ENCODE measurements at regions not wholly inside any gene's neighbourhood (a gene's known extent, or its start where the extent isn't known, plus 50 kb on each side); places are given as distances from the start of the nearest gene placed in this dataset.

- in situ Hi-C loops (cut with HindIII; ENCODE audit: low pct_unique_long_range_greater_than_20kb, low sequenced_read_pairs), result no loop called here
These were observed 117.2 kb downstream of the SLC25A24 start for GRCh38 chr1:108082738-108083562.

DNA sequence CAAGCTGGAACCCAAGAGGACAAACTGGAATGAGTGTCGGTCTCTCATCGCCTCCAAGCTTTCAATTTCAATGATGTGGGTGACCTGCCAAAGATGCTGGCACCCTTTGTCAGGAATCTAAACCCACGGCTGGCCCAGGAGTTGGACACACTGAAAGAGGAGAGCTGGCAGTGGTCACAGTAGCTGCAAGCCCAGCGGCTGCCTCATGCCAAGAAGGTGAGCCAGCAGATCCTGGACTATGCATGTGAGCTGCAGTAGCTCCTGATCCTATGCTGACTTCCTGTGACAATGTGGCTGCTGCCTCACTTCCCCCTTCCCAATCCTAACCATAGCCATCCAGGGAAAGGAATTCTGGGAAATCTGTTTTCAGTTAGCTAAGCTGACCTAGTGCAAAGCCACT is 117.0 kb upstream of the VAV3 start:
- DNase-seq (ENCODE audit: low read depth), result no peak
- in situ Hi-C loops (cut with HindIII; ENCODE audit: low pct_unique_long_range_greater_than_20kb, low sequenced_read_pairs), result no loop called here

More at GRCh38 chr1:108082738-108083562, 117.2 kb downstream of the SLC25A24 start:
- DNase-seq (ENCODE audit: low read depth), result no peak

- DNase-seq (ENCODE audit: low read depth), result no peak
- in situ Hi-C loops (cut with HindIII; ENCODE audit: low pct_unique_long_range_greater_than_20kb, low sequenced_read_pairs), result no loop called here
These were observed 115.5 kb upstream of the VAV3 start for GRCh38 chr1:108080448-108080847.

- DNase-seq (ENCODE audit: low read depth), result no peak
- in situ Hi-C loops (cut with HindIII; ENCODE audit: low pct_unique_long_range_greater_than_20kb, low sequenced_read_pairs), result no loop called here
These were observed 114.6 kb upstream of the VAV3 start for GRCh38 chr1:108079440-108080025.

GRCh38 chr1:108077991-108078390 is 113.0 kb upstream of the VAV3 start:
- in situ Hi-C loops (cut with HindIII; ENCODE audit: low pct_unique_long_range_greater_than_20kb, low sequenced_read_pairs), result no loop called here
- DNase-seq (ENCODE audit: low read depth), result no peak

DNA sequence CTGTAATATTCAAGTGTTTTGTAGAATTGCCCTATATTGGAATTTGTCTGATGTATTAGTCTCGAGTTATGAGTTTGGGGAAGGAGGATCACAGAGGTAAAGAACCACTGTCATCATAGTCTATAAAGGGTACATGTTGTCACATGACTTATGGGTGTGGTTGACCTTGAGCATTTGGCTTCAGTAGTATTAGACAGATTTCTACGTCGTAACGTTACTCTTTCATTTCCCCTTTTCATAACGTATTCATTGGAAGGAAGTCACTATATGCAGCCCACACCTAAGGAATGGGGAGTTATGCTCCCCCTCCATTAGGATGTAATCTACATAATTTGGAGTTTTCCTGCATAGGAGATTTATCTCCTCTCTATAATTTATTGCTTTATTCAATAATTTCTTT is 110.1 kb upstream of the VAV3 start:
- in situ Hi-C loops (cut with HindIII; ENCODE audit: low pct_unique_long_range_greater_than_20kb, low sequenced_read_pairs), result no loop called here
- DNase-seq (ENCODE audit: low read depth), result no peak

- in situ Hi-C loops (cut with HindIII; ENCODE audit: low pct_unique_long_range_greater_than_20kb, low sequenced_read_pairs), result no loop called here
- DNase-seq (ENCODE audit: low read depth), result no peak
These were observed 107.8 kb upstream of the VAV3 start for GRCh38 chr1:108072776-108073175.

GRCh38 chr1:108072212-108072611 is 107.2 kb upstream of the VAV3 start:
- no peak for DNase-seq (ENCODE audit: low read depth)
- in situ Hi-C loops (cut with HindIII; ENCODE audit: low pct_unique_long_range_greater_than_20kb, low sequenced_read_pairs), result no loop called here

GRCh38 chr1:108071601-108072000 is 106.6 kb upstream of the VAV3 start:
- DNase-seq (ENCODE audit: low read depth), result no peak
- in situ Hi-C loops (cut with HindIII; ENCODE audit: low pct_unique_long_range_greater_than_20kb, low sequenced_read_pairs), result no loop called here

- no peak for DNase-seq (ENCODE audit: low read depth)
- in situ Hi-C loops (cut with HindIII; ENCODE audit: low pct_unique_long_range_greater_than_20kb, low sequenced_read_pairs), result no loop called here
These were observed 105.7 kb upstream of the VAV3 start for GRCh38 chr1:108070662-108071061.

DNA sequence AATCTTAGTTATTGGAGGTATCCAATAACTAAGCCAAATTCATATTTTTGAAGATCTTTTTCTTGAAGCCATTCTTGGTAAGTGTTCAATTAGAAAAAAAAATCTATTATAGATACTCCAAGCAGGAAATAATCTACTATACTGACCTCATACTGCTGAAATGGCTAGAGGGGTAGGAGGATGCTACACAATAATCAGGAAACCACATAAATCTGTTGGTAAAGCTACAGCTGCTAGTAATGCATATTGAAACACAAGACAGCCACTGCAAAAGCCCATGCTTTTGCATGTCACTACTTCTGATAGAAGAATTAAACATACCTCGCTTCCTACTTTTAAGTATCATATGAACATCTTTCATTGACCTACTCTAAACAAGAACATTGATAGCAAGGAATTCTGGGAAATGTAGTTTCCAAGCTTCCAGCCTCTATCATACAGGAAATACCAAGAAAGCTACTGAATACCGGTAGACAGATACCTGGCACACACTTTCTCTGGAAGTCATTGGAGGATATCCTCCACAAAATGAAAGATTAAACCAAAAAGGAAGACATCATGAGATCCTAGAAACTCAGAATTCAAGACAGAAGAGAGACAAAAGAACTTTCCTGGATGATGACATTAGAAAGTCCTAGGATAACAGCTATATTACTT is 103.0 kb upstream of the VAV3 start:
- in situ Hi-C loops (cut with HindIII; ENCODE audit: low pct_unique_long_range_greater_than_20kb, low sequenced_read_pairs), result no loop called here
- no peak for DNase-seq (ENCODE audit: low read depth)

- no peak for DNase-seq (ENCODE audit: low read depth)
- in situ Hi-C loops (cut with HindIII; ENCODE audit: low pct_unique_long_range_greater_than_20kb, low sequenced_read_pairs), result no loop called here
These were observed 101.8 kb upstream of the VAV3 start for GRCh38 chr1:108066808-108067207.

GRCh38 chr1:108064255-108064654 is 99.3 kb upstream of the VAV3 start:
- DNase-seq (ENCODE audit: low read depth), result no peak
- in situ Hi-C loops (cut with HindIII; ENCODE audit: low pct_unique_long_range_greater_than_20kb, low sequenced_read_pairs), result no loop called here

- no peak for DNase-seq (ENCODE audit: low read depth)
- in situ Hi-C loops (cut with HindIII; ENCODE audit: low pct_unique_long_range_greater_than_20kb, low sequenced_read_pairs), result no loop called here
These were observed 98.7 kb upstream of the VAV3 start for GRCh38 chr1:108063703-108064102.

DNA sequence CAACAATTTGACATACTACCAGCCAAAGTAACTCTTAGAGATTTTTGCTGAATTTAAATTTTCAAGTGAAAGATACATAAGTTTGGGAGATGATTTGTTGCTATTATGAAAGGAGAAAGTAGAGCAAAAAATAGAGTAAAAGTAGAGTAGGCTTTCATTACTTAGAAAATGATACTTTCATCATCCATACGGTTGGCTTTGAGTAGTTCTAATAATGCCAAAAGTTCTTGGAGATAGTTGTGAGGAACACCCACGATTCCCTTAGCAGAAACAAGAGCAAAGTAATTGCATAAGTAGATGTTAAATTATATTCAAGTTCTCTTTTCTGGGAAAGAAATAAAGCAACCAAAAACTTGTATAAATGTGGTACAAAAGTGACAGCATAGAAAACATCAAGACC is 95.0 kb upstream of the VAV3 start:
- no peak for DNase-seq (ENCODE audit: low read depth)
- in situ Hi-C loops (cut with HindIII; ENCODE audit: low pct_unique_long_range_greater_than_20kb, low sequenced_read_pairs), result no loop called here

- DNase-seq (ENCODE audit: low read depth), result no peak
These were observed 92.6 kb upstream of the VAV3 start for GRCh38 chr1:108057541-108057940.

DNA sequence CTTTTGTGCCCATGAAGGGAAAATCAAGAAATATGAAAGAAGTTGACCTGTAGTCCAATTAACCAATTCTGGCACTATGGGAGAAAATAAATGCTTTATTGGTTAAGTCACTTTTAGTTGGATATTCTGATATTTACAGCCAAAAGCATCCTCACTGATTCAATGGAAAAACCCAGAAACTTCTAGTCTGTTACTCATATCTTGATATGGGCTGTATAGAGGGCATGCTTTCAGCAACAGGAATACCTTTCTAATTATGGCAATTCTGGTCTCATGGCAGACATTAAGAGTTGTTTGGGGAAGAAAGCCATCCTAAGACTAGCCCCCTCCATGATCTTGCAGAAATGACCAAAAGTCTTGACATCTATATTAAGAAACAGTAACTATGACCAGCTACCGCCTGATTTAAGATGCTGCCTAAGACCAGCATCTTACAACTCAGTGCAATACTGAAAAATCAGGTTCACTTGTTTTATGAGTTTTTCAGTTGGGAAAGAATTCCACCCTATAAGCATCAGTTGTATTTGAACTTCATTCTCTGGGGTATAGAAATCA is 91.5 kb upstream of the VAV3 start:
- DNase-seq (ENCODE audit: low read depth), result no peak
- in situ Hi-C loops (cut with HindIII; ENCODE audit: low pct_unique_long_range_greater_than_20kb, low sequenced_read_pairs), result no loop called here

More at GRCh38 chr1:108057541-108057940, 92.6 kb upstream of the VAV3 start:
- in situ Hi-C loops (cut with HindIII; ENCODE audit: low pct_unique_long_range_greater_than_20kb, low sequenced_read_pairs), result no loop called here

GRCh38 chr1:108055387-108055786 is 90.4 kb upstream of the VAV3 start:
- in situ Hi-C loops (cut with HindIII; ENCODE audit: low pct_unique_long_range_greater_than_20kb, low sequenced_read_pairs), result no loop called here
- DNase-seq (ENCODE audit: low read depth), result no peak

- in situ Hi-C loops (cut with HindIII; ENCODE audit: low pct_unique_long_range_greater_than_20kb, low sequenced_read_pairs), result no loop called here
- DNase-seq (ENCODE audit: low read depth), result no peak
These were observed 89.4 kb upstream of the VAV3 start for GRCh38 chr1:108054396-108054795.

Measured in Caki2 (cell line).